ENCODE measurements at regions not wholly inside any gene's neighbourhood (a gene's known extent, or its start where the extent isn't known, plus 50 kb on each side); places are given as distances from the start of the nearest gene placed in this dataset.

- H3K4me1 ChIP-seq = no peaks in the 10 kb centered on the region
- peaks cover 0 to 5% (median 0%) of the 10 kb centered on the region in 3 donors for H3K27me3 ChIP-seq
- no peaks in the 10 kb centered on the region for H3K36me3 ChIP-seq
- no peak for DNase-seq
- H3K9me3 ChIP-seq = no peaks in the 10 kb centered on the region
- 41 to 46% (median 44%) methylated on average over 4 of the region's 4 CpGs for WGBS, 5 donors
- H3K27ac ChIP-seq = no peak overlapping the region
- no peak overlapping the region for H3K4me3 ChIP-seq
- no peak for TF ChIP-seq POLR2AphosphoS5 (IDR thresholded peaks at IDR 0.05)
- no peak for TF ChIP-seq POLR2A (IDR thresholded peaks at IDR 0.05)
- TF ChIP-seq EP300 (IDR thresholded peaks at IDR 0.05) = no peak
- TF ChIP-seq CTCF (IDR thresholded peaks at IDR 0.05) = no peak
- intact Hi-C loops (cut with DNase I; ENCODE audit: low total_unique reads) = no loop called here
Measured at GRCh38 chrX:121161501-121161933, 114.1 kb downstream of the GLUD2 start.

DNA sequence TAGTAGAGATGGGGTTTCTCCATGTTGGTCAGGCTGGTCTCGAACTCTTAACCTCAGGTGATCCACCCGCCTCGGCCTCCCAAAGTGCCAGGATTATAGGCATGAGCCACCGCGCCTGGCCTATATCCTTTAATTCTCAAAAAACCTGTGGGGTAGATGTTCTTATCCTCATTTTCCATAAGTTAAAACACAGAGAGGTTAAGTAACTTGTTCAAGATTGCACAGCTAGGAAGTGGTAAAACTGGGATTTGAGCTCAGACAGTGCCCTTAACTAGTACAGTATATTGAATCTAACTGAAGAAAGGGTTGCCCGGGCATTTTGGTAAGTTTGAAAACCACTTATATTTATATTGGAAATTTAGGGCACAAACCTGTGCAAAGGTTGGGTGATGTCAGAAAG is 116.0 kb downstream of the GLUD2 start:
- H3K4me1 ChIP-seq = no peaks in the 10 kb centered on the region
- TF ChIP-seq CTCF (IDR thresholded peaks at IDR 0.05) (no peak), POLR2AphosphoS5 (IDR thresholded peaks at IDR 0.05) (no peak), EP300 (IDR thresholded peaks at IDR 0.05) (no peak), POLR2A (IDR thresholded peaks at IDR 0.05) (no peak)
- no peak overlapping the region for H3K27ac ChIP-seq
- no peak overlapping the region for H3K4me3 ChIP-seq
- H3K9me3 ChIP-seq = no peaks in the 10 kb centered on the region
- H3K27me3 ChIP-seq = peaks cover 0 to 5% (median 0%) of the 10 kb centered on the region in 3 donors
- intact Hi-C loops (cut with DNase I; ENCODE audit: low total_unique reads) = no loop called here
- no peak for DNase-seq
- 84 to 98% (median 95%) methylated on average over 6 of the region's 6 CpGs for WGBS, 5 donors
- no peaks in the 10 kb centered on the region for H3K36me3 ChIP-seq

- intact Hi-C loops (cut with DNase I; ENCODE audit: low total_unique reads) = no loop called here
- no peak for TF ChIP-seq POLR2AphosphoS5 (IDR thresholded peaks at IDR 0.05)
- no peak for TF ChIP-seq POLR2A (IDR thresholded peaks at IDR 0.05)
- no peak for TF ChIP-seq EP300 (IDR thresholded peaks at IDR 0.05)
- TF ChIP-seq CTCF (IDR thresholded peaks at IDR 0.05) = no peak
- Histone ChIP-seq H3K4me1 (no peaks in the 10 kb centered on the region), H3K36me3 (no peaks in the 10 kb centered on the region), H3K9me3 (no peaks in the 10 kb centered on the region), H3K27ac (no peak overlapping the region), H3K4me3 (no peak overlapping the region), H3K27me3 (no peaks in the 10 kb centered on the region)
- WGBS, 5 donors = 51 to 56% (median 55%) methylated on average over 2 of the region's 2 CpGs
- DNase-seq = no peak
Measured at GRCh38 chrX:121165930-121166359, 118.5 kb downstream of the GLUD2 start.

GRCh38 chrX:121169099-121170035 is 122.0 kb downstream of the GLUD2 start:
- 42 to 90% (median 86%) methylated on average over 2 of the region's 2 CpGs for WGBS, 5 donors
- DNase-seq = no peak
- Histone ChIP-seq H3K4me1 (no peaks in the 10 kb centered on the region), H3K27ac (no peak overlapping the region), H3K27me3 (no peaks in the 10 kb centered on the region), H3K36me3 (no peaks in the 10 kb centered on the region), H3K4me3 (no peak overlapping the region), H3K9me3 (no peaks in the 10 kb centered on the region)
- TF ChIP-seq EP300 (IDR thresholded peaks at IDR 0.05) (no peak), POLR2A (IDR thresholded peaks at IDR 0.05) (no peak), POLR2AphosphoS5 (IDR thresholded peaks at IDR 0.05) (no peak), CTCF (IDR thresholded peaks at IDR 0.05) (no peak)
- intact Hi-C loops (cut with DNase I; ENCODE audit: low total_unique reads) = no loop called here
